A549 (cell line): ENCODE measurements at regions not wholly inside any gene's neighbourhood (a gene's known extent, or its start where the extent isn't known, plus 50 kb on each side); places are given as distances from the start of the nearest gene placed in this dataset.

ENCODE experiments used
- ATAC-seq, 2 experiments: fragments of 200-7000 bp in 1 of 2; fragments of >200 bp in 1 of 2; cut with Nextera tagmentation in 1 of 2; cut with Tn5 transposase in 1 of 2; 3 replicates each; pipeline versions ENCODE4 v1.8.0 to v1.9.1; 2018 to 2020; ENCODE audit warnings: mild to moderate bottlenecking in 1 of 2, moderate library complexity in 1 of 2
- CTCF ChIA-PET: fragments of 300-600 bp; sonication (Branson Sonifier 250); formaldehyde crosslinking; extraction: SDS; loops from one replicate; lab custom pipeline; 2021; ENCODE audit warnings: antibody characterized with exemption, inconsistent platforms; lab: Yijun Ruan, JAX
- POLR2A ChIA-PET: fragments of 350-600 bp; formaldehyde crosslinking; extraction: SDS; loops from one replicate; lab custom pipeline; 2021; ENCODE audit warnings: antibody characterized with exemption, inconsistent platforms; lab: Yijun Ruan, JAX
- DNase-seq, 2 experiments: peaks; one replicate each; pipeline versions ENCODE4 v3.0.0 to v3.0.0-alpha.2; 2011 to 2016; ENCODE audit warnings: low read depth in 1 of 2, low spot score in 1 of 2
- FAIRE-seq: peaks from 2 replicates; lab custom pipeline; 2011; peaks lifted over from hg19 to GRCh38; lab: Jason Lieb, UNC
- H3K27ac ChIP-seq, 2 experiments: fragments of >200 bp; sonication (Bioruptor Twin); formaldehyde crosslinking; 3 replicates each; pipeline ENCODE4 v1.5.1; 2016 to 2017
- H3K4me1 ChIP-seq: fragments of >200 bp; sonication (Bioruptor Twin); formaldehyde crosslinking; 3 replicates; pipeline ENCODE4 v1.6.1; 2016
- H3K4me2 ChIP-seq: fragments of >200 bp; sonication (Bioruptor Twin); formaldehyde crosslinking; 3 replicates; pipeline ENCODE4 v1.6.1; 2016
- H3K4me3 ChIP-seq: fragments of >200 bp; sonication (Bioruptor Twin); formaldehyde crosslinking; 3 replicates; pipeline ENCODE4 v1.5.1; 2016
- H3K9me3 ChIP-seq: fragments of >200 bp; sonication (Bioruptor Twin); formaldehyde crosslinking; 3 replicates; pipeline ENCODE4 v1.6.1; 2016
- BHLHE40 ChIP-seq: IDR thresholded peaks from 2 replicates; pipeline ENCODE4 v1.6.1; 2012; ENCODE audit warnings: low read depth, low read length, inconsistent platforms
- CBX8 ChIP-seq: fragments of 200-600 bp; sonication (generic); IDR thresholded peaks from 2 replicates; pipeline ENCODE4 v1.6.1; 2016
- CHD4 ChIP-seq: fragments of 200-600 bp; sonication (generic); IDR thresholded peaks from 2 replicates; pipeline ENCODE4 v1.6.1; 2016; ENCODE audit warnings: antibody characterized with exemption, mild to moderate bottlenecking, borderline replicate concordance
- CTCF ChIP-seq: fragments of >200 bp; sonication (Bioruptor Twin); formaldehyde crosslinking; IDR thresholded peaks from 3 replicates; pipeline ENCODE4 v1.5.1; 2016
- EHF ChIP-seq: fragments of 250-450 bp; sonication (Bioruptor Pico); IDR thresholded peaks from 2 replicates; pipeline ENCODE4 v1.5.0; 2020; ENCODE audit warnings: mild to moderate bottlenecking
- FOSB ChIP-seq: fragments of 250-450 bp; sonication (Bioruptor Pico); IDR thresholded peaks from 2 replicates; pipeline ENCODE4 v1.5.0; 2020; ENCODE audit warnings: mild to moderate bottlenecking, moderate library complexity
- GATA3 ChIP-seq: IDR thresholded peaks from 2 replicates; pipeline ENCODE4 v1.6.1; 2012; ENCODE audit warnings: borderline replicate concordance
- HEYL ChIP-seq: fragments of 250-450 bp; sonication (Bioruptor Pico); IDR thresholded peaks from 2 replicates; pipeline ENCODE4 v1.8.0; 2021; ENCODE audit warnings: mild to moderate bottlenecking, moderate library complexity
- HOXB13 ChIP-seq: fragments of 250-450 bp; sonication (Bioruptor Pico); IDR thresholded peaks from 2 replicates; pipeline ENCODE4 v1.5.0; 2020; ENCODE audit warnings: low read depth, mild to moderate bottlenecking, moderate library complexity
- KDM1A ChIP-seq: fragments of 200-600 bp; sonication (generic); IDR thresholded peaks from 2 replicates; pipeline ENCODE4 v1.6.1; 2016; ENCODE audit warnings: low read depth, mild to moderate bottlenecking
- MAFK ChIP-seq: fragments of 450-650 bp; IDR thresholded peaks from 2 replicates; pipeline ENCODE4 v1.6.1; 2014; ENCODE audit not compliant: partially characterized antibody
- MAZ ChIP-seq: fragments of 150-350 bp; IDR thresholded peaks from 2 replicates; pipeline ENCODE4 v1.6.1; 2014; ENCODE audit warnings: antibody characterized with exemption, low read depth, low read length, borderline replicate concordance
- MYC ChIP-seq: IDR thresholded peaks from 2 replicates; pipeline ENCODE4 v1.6.1; 2012; ENCODE audit warnings: mild to moderate bottlenecking, inconsistent platforms, low read length, improper control_type of control experiment, borderline replicate concordance
- NPAS2 ChIP-seq: fragments of 250-450 bp; sonication (Bioruptor Pico); IDR thresholded peaks from 2 replicates; pipeline ENCODE4 v1.8.0; 2022; ENCODE audit warnings: mild to moderate bottlenecking, moderate library complexity, borderline replicate concordance
- NR3C1 ChIP-seq: fragments of >200 bp; sonication (Bioruptor Twin); formaldehyde crosslinking; IDR thresholded peaks from 3 replicates; pipeline ENCODE4 v1.6.1; 2017
- PHF8 ChIP-seq: fragments of 200-600 bp; sonication (generic); IDR thresholded peaks from 2 replicates; pipeline ENCODE4 v1.6.1; 2016; ENCODE audit warnings: low read depth, mild to moderate bottlenecking, antibody characterized with exemption, moderate library complexity, borderline replicate concordance
- POLR2A ChIP-seq: IDR thresholded peaks from 2 replicates; pipeline ENCODE4 v1.6.1; 2012; ENCODE audit warnings: mild to moderate bottlenecking, low read length
- RCOR1 ChIP-seq: fragments of 150-350 bp; IDR thresholded peaks from 2 replicates; pipeline ENCODE4 v1.6.1; 2014; ENCODE audit warnings: antibody characterized with exemption, low read length, low read depth
- RFX5 ChIP-seq: fragments of 450-650 bp; IDR thresholded peaks from 2 replicates; pipeline ENCODE4 v1.7.1; 2014; ENCODE audit warnings: antibody characterized with exemption, mild to moderate bottlenecking, moderate library complexity
- SMC3 ChIP-seq: fragments of >200 bp; sonication (Bioruptor Twin); formaldehyde crosslinking; IDR thresholded peaks from 3 replicates; pipeline ENCODE4 v1.6.1; 2018; ENCODE audit warnings: inconsistent platforms
- SREBF2 ChIP-seq: fragments of 450-650 bp; IDR thresholded peaks from 2 replicates; pipeline ENCODE4 v1.6.1; 2014; ENCODE audit warnings: mild to moderate bottlenecking, moderate library complexity
- ZNF302 ChIP-seq: fragments of 250-450 bp; sonication (Bioruptor Pico); IDR thresholded peaks from 2 replicates; pipeline ENCODE4 v1.9.0; 2021; ENCODE audit warnings: inconsistent platforms, mild to moderate bottlenecking, moderate library complexity
- ZSCAN20 ChIP-seq: fragments of 250-450 bp; sonication (Bioruptor Pico); IDR thresholded peaks from 2 replicates; pipeline ENCODE4 v1.8.0; 2022; ENCODE audit warnings: mild to moderate bottlenecking, moderate library complexity
- WGBS: methylation state at CpG from one replicate; pipeline ENCODE4 v1.1.6; 2017; ENCODE audit errors: missing lambda C conversion rate; 5-methylcytosine and 5-hydroxymethylcytosine counted together
- TF ChIP-seq, protein P1 (sequence below): fragments of 450-650 bp; IDR thresholded peaks from 2 replicates; pipeline ENCODE4 v1.6.1; 2014; ENCODE audit warnings: antibody characterized with exemption
- TF ChIP-seq, protein P2 (sequence below): fragments of 150-350 bp; IDR thresholded peaks from 2 replicates; pipeline ENCODE4 v1.6.1; 2014; ENCODE audit warnings: low read depth, mild to moderate bottlenecking, low read length
- TF ChIP-seq, protein P3 (sequence below): IDR thresholded peaks from 2 replicates; pipeline ENCODE4 v1.6.1; 2012

DNA sequence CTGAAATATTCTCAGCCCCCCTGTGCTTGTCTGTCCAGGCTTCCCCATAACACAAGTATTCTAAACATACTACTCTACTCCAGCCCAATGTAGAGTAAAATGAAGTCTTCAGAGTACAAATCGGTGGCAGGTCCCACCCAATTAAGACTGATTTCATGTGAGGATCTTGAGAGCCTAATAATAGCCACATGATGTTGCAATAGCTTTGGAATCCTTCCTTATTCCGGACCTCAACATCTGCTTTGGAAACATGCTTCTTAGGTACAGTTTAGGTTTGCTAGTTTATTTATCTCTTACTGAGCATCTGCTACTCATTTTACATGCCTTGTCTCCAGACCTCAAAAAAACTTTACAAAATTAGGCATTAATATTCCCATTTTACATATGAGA lies 207.3 kb upstream of the RAB6C start:
- no peaks in the 10 kb centered on the region for H3K9me3 ChIP-seq
- no peak overlapping the region for H3K4me3 ChIP-seq
- ATAC-seq (no peak), DNase-seq (no peak), FAIRE-seq (no peak)
- no peak overlapping the region for H3K27ac ChIP-seq
- no peak overlapping the region for H3K4me2 ChIP-seq
- no peak for TF ChIP-seq FOSB
- TF ChIP-seq POLR2A = no peak
- TF ChIP-seq, protein P1, sequence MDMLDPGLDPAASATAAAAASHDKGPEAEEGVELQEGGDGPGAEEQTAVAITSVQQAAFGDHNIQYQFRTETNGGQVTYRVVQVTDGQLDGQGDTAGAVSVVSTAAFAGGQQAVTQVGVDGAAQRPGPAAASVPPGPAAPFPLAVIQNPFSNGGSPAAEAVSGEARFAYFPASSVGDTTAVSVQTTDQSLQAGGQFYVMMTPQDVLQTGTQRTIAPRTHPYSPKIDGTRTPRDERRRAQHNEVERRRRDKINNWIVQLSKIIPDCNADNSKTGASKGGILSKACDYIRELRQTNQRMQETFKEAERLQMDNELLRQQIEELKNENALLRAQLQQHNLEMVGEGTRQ = no peak
- no peak for TF ChIP-seq ZNF302
- TF ChIP-seq EHF (CRISPR knock-in tag) = no peak
- TF ChIP-seq BHLHE40 = no peak
- TF ChIP-seq CTCF = no peak
- TF ChIP-seq, protein P2, sequence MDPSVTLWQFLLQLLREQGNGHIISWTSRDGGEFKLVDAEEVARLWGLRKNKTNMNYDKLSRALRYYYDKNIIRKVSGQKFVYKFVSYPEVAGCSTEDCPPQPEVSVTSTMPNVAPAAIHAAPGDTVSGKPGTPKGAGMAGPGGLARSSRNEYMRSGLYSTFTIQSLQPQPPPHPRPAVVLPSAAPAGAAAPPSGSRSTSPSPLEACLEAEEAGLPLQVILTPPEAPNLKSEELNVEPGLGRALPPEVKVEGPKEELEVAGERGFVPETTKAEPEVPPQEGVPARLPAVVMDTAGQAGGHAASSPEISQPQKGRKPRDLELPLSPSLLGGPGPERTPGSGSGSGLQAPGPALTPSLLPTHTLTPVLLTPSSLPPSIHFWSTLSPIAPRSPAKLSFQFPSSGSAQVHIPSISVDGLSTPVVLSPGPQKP = no peak
- TF ChIP-seq HOXB13 (CRISPR knock-in tag) = no peak
- no peak for TF ChIP-seq RFX5
- TF ChIP-seq, protein P3, sequence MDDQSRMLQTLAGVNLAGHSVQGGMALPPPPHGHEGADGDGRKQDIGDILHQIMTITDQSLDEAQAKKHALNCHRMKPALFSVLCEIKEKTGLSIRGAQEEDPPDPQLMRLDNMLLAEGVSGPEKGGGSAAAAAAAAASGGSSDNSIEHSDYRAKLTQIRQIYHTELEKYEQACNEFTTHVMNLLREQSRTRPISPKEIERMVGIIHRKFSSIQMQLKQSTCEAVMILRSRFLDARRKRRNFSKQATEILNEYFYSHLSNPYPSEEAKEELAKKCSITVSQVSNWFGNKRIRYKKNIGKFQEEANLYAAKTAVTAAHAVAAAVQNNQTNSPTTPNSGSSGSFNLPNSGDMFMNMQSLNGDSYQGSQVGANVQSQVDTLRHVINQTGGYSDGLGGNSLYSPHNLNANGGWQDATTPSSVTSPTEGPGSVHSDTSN = no peak
- no peak for TF ChIP-seq SREBF2
- no peak for TF ChIP-seq MAZ
- no peak for TF ChIP-seq CBX8
- TF ChIP-seq NPAS2 (CRISPR knock-in tag) = no peak
- no peak for TF ChIP-seq HEYL (CRISPR knock-in tag)
- no peak for TF ChIP-seq NR3C1
- TF ChIP-seq GATA3 = no peak
- no peak for TF ChIP-seq RCOR1
- no peak for TF ChIP-seq PHF8
- ChIA-PET CTCF (no interaction called here), POLR2A (no interaction called here)
- WGBS = 0% methylated on average over 2 of the region's 2 CpGs
- no peaks in the 10 kb centered on the region for H3K4me1 ChIP-seq

DNA sequence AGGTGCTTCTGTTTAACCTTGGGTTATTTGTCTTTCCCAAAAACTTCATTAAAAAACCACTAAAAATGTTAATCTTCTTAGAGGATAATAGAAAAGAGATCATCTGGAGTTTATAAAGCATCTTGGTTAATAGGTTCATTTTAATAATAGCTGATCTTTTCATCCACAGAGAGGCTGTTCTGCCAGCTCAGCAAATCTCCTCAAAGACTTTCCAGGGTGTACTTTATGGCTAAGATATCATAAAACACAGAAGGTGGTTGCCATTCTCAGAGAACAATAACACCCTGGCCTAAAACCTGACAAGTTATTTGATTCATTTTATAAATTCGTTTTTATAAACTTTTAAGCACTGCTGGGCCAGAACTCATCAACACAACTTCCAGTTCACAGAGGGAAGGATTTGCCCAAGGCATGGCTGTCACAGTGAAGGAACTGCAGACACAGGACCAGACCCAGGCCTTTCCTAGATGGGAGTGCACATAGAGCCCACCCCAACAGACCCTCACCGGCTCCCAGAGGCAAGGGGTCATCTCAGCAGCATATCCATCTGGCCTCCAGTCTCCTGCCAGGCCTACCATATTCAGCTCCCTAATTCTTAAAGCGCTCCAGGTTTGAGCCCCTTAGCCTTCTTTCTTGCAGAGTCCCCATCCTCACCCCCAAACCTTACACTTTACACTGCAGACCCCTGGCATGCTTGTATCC lies 203.4 kb upstream of the RAB6C start:
- ATAC-seq (no peak), FAIRE-seq (no peak), DNase-seq (no peak)
- Histone ChIP-seq H3K4me1 (no peaks in the 10 kb centered on the region), H3K4me2 (no peak overlapping the region), H3K4me3 (no peak overlapping the region), H3K27ac (no peak overlapping the region), H3K9me3 (no peaks in the 10 kb centered on the region)
- ChIA-PET CTCF (no interaction called here), POLR2A (no interaction called here)
- 5% methylated on average over 3 of the region's 3 CpGs for WGBS
- no peak for TF ChIP-seq SMC3
- TF ChIP-seq CHD4 = no peak
- TF ChIP-seq MYC = no peak
- no peak for TF ChIP-seq KDM1A
- TF ChIP-seq MAFK = peak; percentile 78
- TF ChIP-seq ZSCAN20 (CRISPR knock-in tag) = no peak
